ENCODE measurements at regions not wholly inside any gene's neighbourhood (a gene's known extent, or its start where the extent isn't known, plus 50 kb on each side); places are given as distances from the start of the nearest gene placed in this dataset.

DNA sequence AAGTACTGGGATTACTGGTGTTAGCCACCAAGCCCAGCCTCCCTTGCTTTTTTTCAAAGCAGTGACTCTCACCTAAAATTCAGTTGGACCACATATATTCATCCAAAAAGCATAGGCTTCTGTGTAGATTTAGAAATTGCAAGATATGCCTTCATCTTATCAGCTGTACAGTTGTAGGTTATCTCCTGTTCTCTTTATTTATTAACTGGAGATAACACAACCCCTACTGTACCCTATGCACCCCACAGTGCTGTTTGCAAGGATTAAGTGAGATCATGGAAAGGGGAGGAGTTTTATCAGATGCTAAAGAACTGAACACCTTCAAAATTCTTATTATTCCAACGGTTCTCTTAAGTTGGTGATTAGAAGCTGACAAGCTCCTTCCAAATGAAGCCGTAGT is 164.4 kb upstream of the JARID2 start:
- TF ChIP-seq, protein P1, sequence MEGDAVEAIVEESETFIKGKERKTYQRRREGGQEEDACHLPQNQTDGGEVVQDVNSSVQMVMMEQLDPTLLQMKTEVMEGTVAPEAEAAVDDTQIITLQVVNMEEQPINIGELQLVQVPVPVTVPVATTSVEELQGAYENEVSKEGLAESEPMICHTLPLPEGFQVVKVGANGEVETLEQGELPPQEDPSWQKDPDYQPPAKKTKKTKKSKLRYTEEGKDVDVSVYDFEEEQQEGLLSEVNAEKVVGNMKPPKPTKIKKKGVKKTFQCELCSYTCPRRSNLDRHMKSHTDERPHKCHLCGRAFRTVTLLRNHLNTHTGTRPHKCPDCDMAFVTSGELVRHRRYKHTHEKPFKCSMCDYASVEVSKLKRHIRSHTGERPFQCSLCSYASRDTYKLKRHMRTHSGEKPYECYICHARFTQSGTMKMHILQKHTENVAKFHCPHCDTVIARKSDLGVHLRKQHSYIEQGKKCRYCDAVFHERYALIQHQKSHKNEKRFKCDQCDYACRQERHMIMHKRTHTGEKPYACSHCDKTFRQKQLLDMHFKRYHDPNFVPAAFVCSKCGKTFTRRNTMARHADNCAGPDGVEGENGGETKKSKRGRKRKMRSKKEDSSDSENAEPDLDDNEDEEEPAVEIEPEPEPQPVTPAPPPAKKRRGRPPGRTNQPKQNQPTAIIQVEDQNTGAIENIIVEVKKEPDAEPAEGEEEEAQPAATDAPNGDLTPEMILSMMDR (tag by site-specific recombination; IDR thresholded peaks at IDR 0.05): no peak
- TF ChIP-seq, protein P2, sequence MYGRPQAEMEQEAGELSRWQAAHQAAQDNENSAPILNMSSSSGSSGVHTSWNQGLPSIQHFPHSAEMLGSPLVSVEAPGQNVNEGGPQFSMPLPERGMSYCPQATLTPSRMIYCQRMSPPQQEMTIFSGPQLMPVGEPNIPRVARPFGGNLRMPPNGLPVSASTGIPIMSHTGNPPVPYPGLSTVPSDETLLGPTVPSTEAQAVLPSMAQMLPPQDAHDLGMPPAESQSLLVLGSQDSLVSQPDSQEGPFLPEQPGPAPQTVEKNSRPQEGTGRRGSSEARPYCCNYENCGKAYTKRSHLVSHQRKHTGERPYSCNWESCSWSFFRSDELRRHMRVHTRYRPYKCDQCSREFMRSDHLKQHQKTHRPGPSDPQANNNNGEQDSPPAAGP (tag by site-specific recombination; IDR thresholded peaks at IDR 0.05): no peak
- TF ChIP-seq ZNF670 (tag by site-specific recombination; IDR thresholded peaks at IDR 0.05; ENCODE audit: low read depth) (no peak), ZNF302 (tag by site-specific recombination; IDR thresholded peaks at IDR 0.05; ENCODE audit: low read depth) (no peak), MEIS1 (CRISPR knock-in tag; IDR thresholded peaks at IDR 0.05; ENCODE audit: borderline replicate concordance) (no peak), ZNF335 (tag by site-specific recombination; conservative IDR thresholded peaks at IDR 0.05) (no peak)
- TF ChIP-seq, protein P3, sequence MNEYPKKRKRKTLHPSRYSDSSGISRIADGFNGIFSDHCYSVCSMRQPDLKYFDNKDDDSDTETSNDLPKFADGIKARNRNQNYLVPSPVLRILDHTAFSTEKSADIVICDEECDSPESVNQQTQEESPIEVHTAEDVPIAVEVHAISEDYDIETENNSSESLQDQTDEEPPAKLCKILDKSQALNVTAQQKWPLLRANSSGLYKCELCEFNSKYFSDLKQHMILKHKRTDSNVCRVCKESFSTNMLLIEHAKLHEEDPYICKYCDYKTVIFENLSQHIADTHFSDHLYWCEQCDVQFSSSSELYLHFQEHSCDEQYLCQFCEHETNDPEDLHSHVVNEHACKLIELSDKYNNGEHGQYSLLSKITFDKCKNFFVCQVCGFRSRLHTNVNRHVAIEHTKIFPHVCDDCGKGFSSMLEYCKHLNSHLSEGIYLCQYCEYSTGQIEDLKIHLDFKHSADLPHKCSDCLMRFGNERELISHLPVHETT (tag by site-specific recombination; IDR thresholded peaks at IDR 0.05): no peak
- TF ChIP-seq, protein P4, sequence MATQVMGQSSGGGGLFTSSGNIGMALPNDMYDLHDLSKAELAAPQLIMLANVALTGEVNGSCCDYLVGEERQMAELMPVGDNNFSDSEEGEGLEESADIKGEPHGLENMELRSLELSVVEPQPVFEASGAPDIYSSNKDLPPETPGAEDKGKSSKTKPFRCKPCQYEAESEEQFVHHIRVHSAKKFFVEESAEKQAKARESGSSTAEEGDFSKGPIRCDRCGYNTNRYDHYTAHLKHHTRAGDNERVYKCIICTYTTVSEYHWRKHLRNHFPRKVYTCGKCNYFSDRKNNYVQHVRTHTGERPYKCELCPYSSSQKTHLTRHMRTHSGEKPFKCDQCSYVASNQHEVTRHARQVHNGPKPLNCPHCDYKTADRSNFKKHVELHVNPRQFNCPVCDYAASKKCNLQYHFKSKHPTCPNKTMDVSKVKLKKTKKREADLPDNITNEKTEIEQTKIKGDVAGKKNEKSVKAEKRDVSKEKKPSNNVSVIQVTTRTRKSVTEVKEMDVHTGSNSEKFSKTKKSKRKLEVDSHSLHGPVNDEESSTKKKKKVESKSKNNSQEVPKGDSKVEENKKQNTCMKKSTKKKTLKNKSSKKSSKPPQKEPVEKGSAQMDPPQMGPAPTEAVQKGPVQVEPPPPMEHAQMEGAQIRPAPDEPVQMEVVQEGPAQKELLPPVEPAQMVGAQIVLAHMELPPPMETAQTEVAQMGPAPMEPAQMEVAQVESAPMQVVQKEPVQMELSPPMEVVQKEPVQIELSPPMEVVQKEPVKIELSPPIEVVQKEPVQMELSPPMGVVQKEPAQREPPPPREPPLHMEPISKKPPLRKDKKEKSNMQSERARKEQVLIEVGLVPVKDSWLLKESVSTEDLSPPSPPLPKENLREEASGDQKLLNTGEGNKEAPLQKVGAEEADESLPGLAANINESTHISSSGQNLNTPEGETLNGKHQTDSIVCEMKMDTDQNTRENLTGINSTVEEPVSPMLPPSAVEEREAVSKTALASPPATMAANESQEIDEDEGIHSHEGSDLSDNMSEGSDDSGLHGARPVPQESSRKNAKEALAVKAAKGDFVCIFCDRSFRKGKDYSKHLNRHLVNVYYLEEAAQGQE (tag by site-specific recombination; IDR thresholded peaks at IDR 0.05): no peak
